WERI-Rb-1 (cell line): ENCODE measurements at regions not wholly inside any gene's neighbourhood (a gene's known extent, or its start where the extent isn't known, plus 50 kb on each side); places are given as distances from the start of the nearest gene placed in this dataset.

Experiments
- DNase-seq: peaks from one replicate; pipeline ENCODE4 v3.0.0-alpha.2; 2020
- H3K27ac ChIP-seq: fragments of 250-450 bp; sonication (Bioruptor Pico); 2 replicates; pipeline ENCODE4 v1.5.1; 2020; ENCODE audit warnings: mild to moderate bottlenecking, moderate library complexity
- H3K27me3 ChIP-seq: fragments of 250-450 bp; sonication (Bioruptor Pico); 2 replicates; pipeline ENCODE4 v1.5.1; 2021; ENCODE audit warnings: mild to moderate bottlenecking, low read depth, moderate library complexity; ENCODE audit not compliant: insufficient read depth, severe bottlenecking
- H3K36me3 ChIP-seq: fragments of 250-450 bp; sonication (Bioruptor Pico); 2 replicates; pipeline ENCODE4 v1.5.1; 2020; ENCODE audit warnings: mild to moderate bottlenecking, moderate library complexity
- H3K4me3 ChIP-seq: 2 replicates; pipeline ENCODE4 v1.5.1; 2011; ENCODE audit warnings: low read depth, mild to moderate bottlenecking, control low read depth, low read length
- H3K9me3 ChIP-seq: fragments of 250-450 bp; sonication (Bioruptor Pico); 2 replicates; pipeline ENCODE4 v1.5.1; 2021; ENCODE audit warnings: mild to moderate bottlenecking, moderate library complexity; ENCODE audit not compliant: severe bottlenecking
- CTCF ChIP-seq: IDR thresholded peaks from 2 replicates; pipeline ENCODE4 v1.5.1; 2011; ENCODE audit warnings: low read depth, mild to moderate bottlenecking, control low read depth, inconsistent platforms, low read length

- Histone ChIP-seq H3K27ac (no peak overlapping the region), H3K36me3 (no peaks in the 10 kb centered on the region), H3K27me3 (no peaks in the 10 kb centered on the region), H3K9me3 (no peaks in the 10 kb centered on the region), H3K4me3 (no peak overlapping the region)
- DNase-seq: no peak
- TF ChIP-seq CTCF: no peak
Measured at GRCh38 chr3:135837977-135838631, 127.4 kb upstream of the PPP2R3A start.

GRCh38 chr3:135840436-135840835 lies 125.1 kb upstream of the PPP2R3A start:
- no peaks in the 10 kb centered on the region for H3K27me3 ChIP-seq
- no peak for DNase-seq
- H3K27ac ChIP-seq: no peak overlapping the region
- no peak overlapping the region for H3K4me3 ChIP-seq
- no peak for TF ChIP-seq CTCF
- no peaks in the 10 kb centered on the region for H3K36me3 ChIP-seq
- H3K9me3 ChIP-seq: no peaks in the 10 kb centered on the region

GRCh38 chr3:135844386-135844785 lies 121.1 kb upstream of the PPP2R3A start:
- no peak for TF ChIP-seq CTCF
- DNase-seq: no peak

GRCh38 chr3:135848051-135848450 lies 117.5 kb upstream of the PPP2R3A start:
- no peak for DNase-seq
- TF ChIP-seq CTCF: no peak
- H3K4me3 ChIP-seq: no peak overlapping the region

More at GRCh38 chr3:135844386-135844785, 121.1 kb upstream of the PPP2R3A start:
- Histone ChIP-seq H3K9me3 (no peaks in the 10 kb centered on the region), H3K27me3 (no peaks in the 10 kb centered on the region), H3K36me3 (no peaks in the 10 kb centered on the region), H3K4me3 (no peak overlapping the region), H3K27ac (no peak overlapping the region)

GRCh38 chr3:135849827-135850226 lies 115.7 kb upstream of the PPP2R3A start:
- no peak for DNase-seq
- TF ChIP-seq CTCF: no peak
- Histone ChIP-seq H3K9me3 (no peaks in the 10 kb centered on the region), H3K4me3 (no peak overlapping the region), H3K36me3 (no peaks in the 10 kb centered on the region), H3K27me3 (no peaks in the 10 kb centered on the region), H3K27ac (no peak overlapping the region)

More at GRCh38 chr3:135848051-135848450, 117.5 kb upstream of the PPP2R3A start:
- H3K27ac ChIP-seq: no peak overlapping the region
- no peaks in the 10 kb centered on the region for H3K36me3 ChIP-seq
- H3K27me3 ChIP-seq: no peaks in the 10 kb centered on the region
- H3K9me3 ChIP-seq: no peaks in the 10 kb centered on the region
